ENCODE measurements at regions not wholly inside any gene's neighbourhood (a gene's known extent, or its start where the extent isn't known, plus 50 kb on each side); places are given as distances from the start of the nearest gene placed in this dataset.

- no peaks in the 10 kb centered on the region for H3K27me3 ChIP-seq
- no peak for TF ChIP-seq CTCF (IDR thresholded peaks at IDR 0.05)
- no peak for DNase-seq
- no peaks in the 10 kb centered on the region for H3K36me3 ChIP-seq
- H3K9me3 ChIP-seq, result no peaks in the 10 kb centered on the region
- no peak overlapping the region for H3K4me3 ChIP-seq
- H3K4me1 ChIP-seq, result no peaks in the 10 kb centered on the region
- no peak overlapping the region for H3K27ac ChIP-seq
- intact Hi-C loops (cut with DNase I), result no loop called here
- ATAC-seq, result no peak
These were observed 112.6 kb downstream of the SEC16B start for GRCh38 chr1:177857285-177857684.

DNA sequence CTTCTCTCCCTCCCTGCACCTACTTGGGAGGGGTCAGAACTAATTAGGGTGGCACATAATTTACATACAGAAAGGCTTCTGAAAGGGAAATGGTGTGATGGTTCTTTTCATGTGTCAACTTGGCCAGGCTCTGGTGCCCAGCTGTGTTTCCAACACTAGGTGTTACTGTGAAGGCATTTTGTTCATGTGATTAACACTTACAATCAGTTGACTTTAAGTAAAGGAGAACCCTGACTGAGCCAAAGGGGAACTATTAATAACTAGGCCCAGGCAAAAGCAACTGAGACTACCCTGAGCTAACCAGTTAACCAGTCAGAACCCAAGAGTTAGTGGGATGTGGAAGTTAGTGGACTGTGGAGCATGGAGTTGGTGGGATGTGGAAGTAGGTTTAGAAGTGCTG lies 114.9 kb downstream of the SEC16B start:
- no peak for TF ChIP-seq CTCF (IDR thresholded peaks at IDR 0.05)
- H3K4me3 ChIP-seq, result no peak overlapping the region
- no peak for ATAC-seq
- no peak for DNase-seq
- no peaks in the 10 kb centered on the region for H3K36me3 ChIP-seq
- H3K27ac ChIP-seq, result no peak overlapping the region
- no peaks in the 10 kb centered on the region for H3K4me1 ChIP-seq
- no peaks in the 10 kb centered on the region for H3K9me3 ChIP-seq
- H3K27me3 ChIP-seq, result no peaks in the 10 kb centered on the region
- intact Hi-C loops (cut with DNase I), result no loop called here

DNA sequence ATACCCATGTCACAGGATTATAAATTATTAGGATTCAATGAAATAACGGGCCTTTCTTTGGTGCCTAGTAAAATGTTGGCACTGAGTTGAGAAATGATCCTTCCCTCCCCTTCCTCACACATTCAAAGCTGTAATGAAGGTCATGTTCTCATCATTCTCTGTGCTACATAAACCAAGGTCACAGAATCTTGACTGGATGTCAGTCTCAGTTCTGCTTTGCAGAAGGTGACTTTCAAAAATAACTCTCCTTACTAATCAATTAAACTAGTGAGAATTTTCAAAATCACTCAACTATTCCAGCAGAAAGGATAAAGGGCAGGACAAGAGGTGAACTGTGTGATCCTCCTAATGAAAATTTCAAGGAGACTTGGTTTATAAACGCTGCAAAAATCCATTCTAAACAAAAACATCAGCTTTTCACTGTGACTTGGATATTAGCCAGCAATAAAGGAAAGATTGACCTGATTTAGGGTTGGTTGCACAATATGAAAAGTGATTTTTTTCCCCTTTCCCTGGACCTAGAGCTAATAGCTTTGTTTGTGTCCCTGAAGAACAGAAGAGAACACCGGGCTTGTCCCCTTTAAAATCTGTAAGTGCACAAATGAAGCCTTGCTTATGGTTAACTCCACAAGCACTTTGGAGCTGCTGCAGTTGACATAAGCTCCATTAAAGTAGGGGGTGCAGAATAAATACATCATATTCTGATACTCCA lies 120.1 kb downstream of the SEC16B start:
- ATAC-seq (no peak), DNase-seq (no peak)
- Histone ChIP-seq H3K27me3 (no peaks in the 10 kb centered on the region), H3K9me3 (no peaks in the 10 kb centered on the region), H3K4me1 (no peaks in the 10 kb centered on the region), H3K27ac (no peak overlapping the region), H3K4me3 (no peak overlapping the region), H3K36me3 (no peaks in the 10 kb centered on the region)
- TF ChIP-seq CTCF (IDR thresholded peaks at IDR 0.05), result no peak
- intact Hi-C loops (cut with DNase I), result no loop called here

DNA sequence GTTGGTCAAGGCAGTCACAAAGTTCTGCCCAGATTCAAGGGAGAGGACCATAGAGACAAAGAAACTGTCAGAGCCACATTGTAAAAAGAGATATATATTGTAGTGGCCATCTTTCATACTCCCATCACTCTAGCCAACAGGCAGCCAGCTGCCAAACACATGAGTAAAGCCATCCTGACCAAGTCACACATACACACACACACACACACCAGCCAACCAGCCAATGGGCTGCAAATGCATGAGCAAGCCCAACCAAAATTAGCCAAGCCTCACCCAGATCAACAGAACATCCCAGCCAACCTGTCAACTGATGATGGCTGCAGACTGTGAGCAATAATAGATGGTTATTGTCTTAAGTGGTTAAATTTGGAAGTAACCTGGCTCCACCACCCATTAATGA lies 120.7 kb downstream of the SEC16B start:
- H3K4me1 ChIP-seq, result no peaks in the 10 kb centered on the region
- H3K9me3 ChIP-seq, result no peaks in the 10 kb centered on the region
- intact Hi-C loops (cut with DNase I), result no loop called here
- no peaks in the 10 kb centered on the region for H3K36me3 ChIP-seq
- ATAC-seq (no peak), DNase-seq (no peak)
- H3K4me3 ChIP-seq, result no peak overlapping the region
- H3K27ac ChIP-seq, result no peak overlapping the region
- no peaks in the 10 kb centered on the region for H3K27me3 ChIP-seq
- TF ChIP-seq CTCF (IDR thresholded peaks at IDR 0.05), result no peak

- intact Hi-C loops (cut with DNase I), result no loop called here
- no peak overlapping the region for H3K4me3 ChIP-seq
- H3K9me3 ChIP-seq, result no peaks in the 10 kb centered on the region
- no peak for TF ChIP-seq CTCF (IDR thresholded peaks at IDR 0.05)
- H3K27ac ChIP-seq, result no peak overlapping the region
- ATAC-seq, result no peak
- no peaks in the 10 kb centered on the region for H3K4me1 ChIP-seq
- H3K36me3 ChIP-seq, result no peaks in the 10 kb centered on the region
- no peaks in the 10 kb centered on the region for H3K27me3 ChIP-seq
- DNase-seq, result no peak
These were observed 121.3 kb downstream of the SEC16B start for GRCh38 chr1:177848577-177848976.

- ATAC-seq, result no peak
- H3K36me3 ChIP-seq, result no peaks in the 10 kb centered on the region
These were observed 122.0 kb downstream of the SEC16B start for GRCh38 chr1:177847843-177848242.

More at GRCh38 chr1:177847843-177848242, 122.0 kb downstream of the SEC16B start:
- DNase-seq, result no peak
- intact Hi-C loops (cut with DNase I), result no loop called here
- no peaks in the 10 kb centered on the region for H3K27me3 ChIP-seq
- no peaks in the 10 kb centered on the region for H3K4me1 ChIP-seq
- no peak overlapping the region for H3K4me3 ChIP-seq
- no peak overlapping the region for H3K27ac ChIP-seq
- H3K9me3 ChIP-seq, result no peaks in the 10 kb centered on the region
- no peak for TF ChIP-seq CTCF (IDR thresholded peaks at IDR 0.05)
